K562 (cell line): ENCODE measurements at regions not wholly inside any gene's neighbourhood (a gene's known extent, or its start where the extent isn't known, plus 50 kb on each side); places are given as distances from the start of the nearest gene placed in this dataset.

Source experiments
- ATAC-seq: fragments of 200-7000 bp; cut with Tn5 transposase; 3 replicates; pipeline ENCODE4 v1.9.1; 2020; ENCODE audit warnings: moderate library complexity
- BruUV-seq: library from RNA; stranded (reverse); fragments of 400-500 nt; replicated peaks from 2 replicates; lab custom pipeline; 2021; lab: Mats Ljungman, UMichigan
- CTCF ChIA-PET: fragments of 300-600 bp; formaldehyde crosslinking; extraction: SDS; loops from one replicate; lab custom pipeline; 2021; ENCODE audit warnings: low intra/inter-chr PET ratio; lab: Yijun Ruan, JAX
- POLR2A ChIA-PET: fragments of 300-600, 350-650 bp; sonication (Branson Sonifier 250); formaldehyde crosslinking; extraction: SDS; loops from one replicate; lab custom pipeline; 2021; ENCODE audit warnings: antibody characterized with exemption, inconsistent platforms; lab: Yijun Ruan, JAX
- DNase-seq, 4 experiments: peaks; one replicate each; pipeline versions ENCODE4 v3.0.0 to v3.0.0-alpha.2; 2011 to 2018; ENCODE audit warnings: low spot score in 3 of 4, mixed read lengths in 3 of 4; ENCODE audit errors: extremely low read depth in 1 of 4
- FAIRE-seq: peaks from 2 replicates; lab custom pipeline; 2011; peaks lifted over from hg19 to GRCh38; lab: Jason Lieb, UNC
- H2AFZ ChIP-seq: 2 replicates; pipeline ENCODE4 v1.6.0; 2011; ENCODE audit warnings: low read depth, low read length, control low read depth, inconsistent platforms
- H3K27ac ChIP-seq: fragments of 200-600 bp; 3 replicates; pipeline ENCODE4 v1.8.0; 2011; ENCODE audit warnings: low read depth, mild to moderate bottlenecking, control low read depth, inconsistent platforms, low read length, moderate library complexity, mixed read lengths; ENCODE audit errors: extremely low read depth
- H3K27me3 ChIP-seq, 2 experiments: fragments of 300-600 bp in 1 of 2; 2 replicates in 1 of 2; 3 replicates in 1 of 2; pipeline versions ENCODE4 v1.6.0 to v1.8.0; 2011; ENCODE audit warnings: inconsistent platforms in 2 of 2, low read length in 2 of 2, mild to moderate bottlenecking in 1 of 2, mixed read lengths in 1 of 2, moderate library complexity in 1 of 2; ENCODE audit not compliant: control insufficient read depth in 2 of 2, insufficient read depth in 2 of 2
- H3K36me3 ChIP-seq: fragments of 300-600 bp; 3 replicates; pipeline ENCODE4 v1.8.0; 2011; ENCODE audit warnings: mild to moderate bottlenecking, low read length, inconsistent platforms; ENCODE audit not compliant: control insufficient read depth, insufficient read depth
- H3K4me1 ChIP-seq, 2 experiments: fragments of 200-600 bp in 1 of 2; replicated peaks in 1 of 2; 2 replicates in 1 of 2; 3 replicates in 1 of 2; pipeline versions ENCODE4 v1.5.1 to v1.8.0; 2011; ENCODE audit warnings: inconsistent platforms in 2 of 2, low read length in 2 of 2, mild to moderate bottlenecking in 1 of 2, mixed read lengths in 1 of 2, moderate library complexity in 1 of 2; ENCODE audit not compliant: control insufficient read depth in 2 of 2, insufficient read depth in 2 of 2
- H3K4me2 ChIP-seq: 2 replicates; pipeline ENCODE4 v1.6.1; 2011; ENCODE audit warnings: low read length, control low read depth, inconsistent platforms, mixed read lengths; ENCODE audit not compliant: insufficient read depth
- H3K4me3 ChIP-seq: fragments of 200-600 bp; sonication (generic), shearing (Covaris generic); 2 replicates; pipeline ENCODE4 v1.5.1; 2016; ENCODE audit warnings: control low read depth, inconsistent platforms
- H3K79me2 ChIP-seq: fragments of 200-600 bp; 3 replicates; pipeline ENCODE4 v1.8.0; 2011; ENCODE audit warnings: low read length, inconsistent platforms; ENCODE audit not compliant: control insufficient read depth, insufficient read depth
- H3K9ac ChIP-seq, 2 experiments: 2 replicates each; pipeline versions ENCODE4 v1.6.0 to v1.6.1; 2011; ENCODE audit warnings: low read depth in 2 of 2, low read length in 2 of 2, control low read depth in 1 of 2, inconsistent platforms in 1 of 2, mild to moderate bottlenecking in 1 of 2, mixed read lengths in 1 of 2; ENCODE audit not compliant: insufficient read depth in 1 of 2
- H3K9me1 ChIP-seq: one replicate; pipeline ENCODE4 v1.6.0; 2011; ENCODE audit warnings: inconsistent platforms, mild to moderate bottlenecking, low read length, moderate library complexity; ENCODE audit not compliant: control insufficient read depth, insufficient read depth
- H3K9me3 ChIP-seq: replicated peaks from 2 replicates; pipeline ENCODE4 v1.5.1; 2011; ENCODE audit warnings: low read depth, low read length, inconsistent platforms; ENCODE audit not compliant: control insufficient read depth, insufficient read depth
- H4K20me1 ChIP-seq: replicated peaks from 2 replicates; pipeline ENCODE4 v1.6.1; 2011; ENCODE audit warnings: low read length, inconsistent platforms, mixed read lengths; ENCODE audit not compliant: control insufficient read depth, insufficient read depth
- ADNP ChIP-seq: fragments of 200-800 bp; sonication (Bioruptor generic); IDR thresholded peaks from 2 replicates; pipeline ENCODE4 v1.6.1; 2016; ENCODE audit warnings: missing genetic modification characterization, missing compliant biosample characterization
- FOXA3 ChIP-seq, 2 experiments: fragments of 450-650 bp in 1 of 2; sonication (generic) in 1 of 2; formaldehyde crosslinking; IDR thresholded peaks in 1 of 2; conservative IDR thresholded peaks in 1 of 2; 2 replicates each; pipeline versions ENCODE4 v1.4.0 to v1.8.0; 2020 to 2022; ENCODE audit warnings: mild to moderate bottlenecking in 2 of 2, missing genetic modification reagents in 1 of 2
- GTF2A2 ChIP-seq: IDR thresholded peaks from 2 replicates; pipeline ENCODE4 v1.6.1; 2016; ENCODE audit warnings: mild to moderate bottlenecking, missing genetic modification characterization, missing compliant biosample characterization
- HDAC8 ChIP-seq: fragments of 450-650 bp; IDR thresholded peaks from 2 replicates; pipeline ENCODE4 v1.6.1; 2016; ENCODE audit warnings: mild to moderate bottlenecking, missing genetic modification characterization, moderate library complexity, missing compliant biosample characterization
- MYC ChIP-seq, 2 experiments: fragments of 250-450 bp in 1 of 2; sonication (Bioruptor Pico) in 1 of 2; IDR thresholded peaks; 2 replicates each; pipeline versions ENCODE4 v1.5.1 to v1.6.1; 2012 to 2021; ENCODE audit warnings: low read depth in 2 of 2, borderline replicate concordance in 1 of 2, improper control_type of control experiment in 1 of 2, low read length in 1 of 2, mild to moderate bottlenecking in 1 of 2, moderate library complexity in 1 of 2
- U2AF2 ChIP-seq: fragments of 200-400 bp; formaldehyde crosslinking; optimal IDR thresholded peaks from 2 replicates; pipeline ENCODE3; 2017; ENCODE audit warnings: low read depth, mild to moderate bottlenecking, low read length
- ZNF75A ChIP-seq: fragments of 450-650 bp; formaldehyde crosslinking; IDR thresholded peaks from 2 replicates; pipeline ENCODE4 v1.4.0; 2020; ENCODE audit warnings: mild to moderate bottlenecking
- WGBS: fragments of 100-300 bp; shearing (Covaris generic); methylation state at CpG from one replicate; pipeline ENCODE4 v1.1.6; 2016; ENCODE audit warnings: low coverage, mixed read lengths; ENCODE audit not compliant: insufficient coverage; ENCODE audit errors: missing lambda C conversion rate; 5-methylcytosine and 5-hydroxymethylcytosine counted together
- in situ Hi-C: fragments of 300-500 bp; cut with MboI; formaldehyde crosslinking; loops from 4 replicates; pipeline ENCODE4 v1.15.0; 2018; ENCODE audit warnings: inconsistent platforms, mixed read lengths
- intact Hi-C: fragments of 100-400 bp; cut with micrococcal nuclease; formaldehyde crosslinking; loops from 2 replicates; pipeline ENCODE4 v1.14.2; 2022
- TF ChIP-seq, protein P1 (sequence below): fragments of 250-450 bp; sonication (Bioruptor Pico); IDR thresholded peaks from 2 replicates; pipeline ENCODE4 v1.5.0; 2021; ENCODE audit warnings: mild to moderate bottlenecking, moderate library complexity

DNA sequence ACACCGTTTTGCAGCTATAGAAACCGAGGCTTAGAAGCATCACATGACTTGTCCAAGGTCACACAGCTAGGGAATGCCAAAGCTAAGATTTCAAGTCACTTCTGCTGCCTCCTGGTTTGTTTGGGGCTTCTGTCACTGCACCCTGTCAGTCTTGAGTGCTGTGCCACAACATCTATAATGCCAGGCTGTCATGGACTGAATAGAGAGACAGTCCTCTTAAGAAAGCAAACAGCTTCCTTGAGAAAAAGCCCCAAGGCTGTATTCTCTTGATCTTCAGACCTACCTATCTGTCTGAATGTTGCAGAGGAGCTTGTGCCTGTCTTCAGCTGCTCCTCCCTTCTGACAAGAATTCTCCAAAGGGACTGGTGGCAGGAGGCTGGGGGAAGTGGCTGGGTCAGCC is 81.6 kb downstream of the OLFM4 start:
- no peaks in the 10 kb centered on the region for H3K4me1 ChIP-seq
- no peak overlapping the region for H3K4me2 ChIP-seq
- H3K36me3 ChIP-seq: no peaks in the 10 kb centered on the region
- H3K27ac ChIP-seq: no peak overlapping the region
- H3K79me2 ChIP-seq: no peaks in the 10 kb centered on the region
- ChIA-PET CTCF (no interaction called here), POLR2A (no interaction called here)
- ATAC-seq: no peak
- TF ChIP-seq ADNP (tag): no peak
- TF ChIP-seq ZNF75A: no peak
- no peak for TF ChIP-seq HDAC8 (tag)
- TF ChIP-seq MYC (IDR thresholded peaks at IDR 0.05; ENCODE audit: low read depth, low read length): no peak
- no peak for TF ChIP-seq MYC (CRISPR knock-in tag; IDR thresholded peaks at IDR 0.05; ENCODE audit: borderline replicate concordance, low read depth)
- no peak for TF ChIP-seq U2AF2
- no peak for TF ChIP-seq FOXA3 (CRISPR knock-in tag; conservative IDR thresholded peaks at IDR 0.05 in 1 of 2, IDR thresholded peaks at IDR 0.05 in 1 of 2)
- TF ChIP-seq, all 486 proteins: peak for 0
- Histone ChIP-seq H4K20me1 (no peaks in the 10 kb centered on the region), H3K4me3 (no peak overlapping the region), H3K27me3 (no peaks in the 10 kb centered on the region), H2AFZ (no peak overlapping the region), H3K9ac (no peak overlapping the region), H3K9me3 (no peaks in the 10 kb centered on the region), H3K9me1 (no peaks in the 10 kb centered on the region)
- intact Hi-C loops: no loop called here
- WGBS: 0% methylated on average over 2 of the region's 2 CpGs
- no peak for FAIRE-seq
- in situ Hi-C loops: no loop called here
- DNase-seq: no peak
- BruUV-seq: no TSS peak

DNA sequence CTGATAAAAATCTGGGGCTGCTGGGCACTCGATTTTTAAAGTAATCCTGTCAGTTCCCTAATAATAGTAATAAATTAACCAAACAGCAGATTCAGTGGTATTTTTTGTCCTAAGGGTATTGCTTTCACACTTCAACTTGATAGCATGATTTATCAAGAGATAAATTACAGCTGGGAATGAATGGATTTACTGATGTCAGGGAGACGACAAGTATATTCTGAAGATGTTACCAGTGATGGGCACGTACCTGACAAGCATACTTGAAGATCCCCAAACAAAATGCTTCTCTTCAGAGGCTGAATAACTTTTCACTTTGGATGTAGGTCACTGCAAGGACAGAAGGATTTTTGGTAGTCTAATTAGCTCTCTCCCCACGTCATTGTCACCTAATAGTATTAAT is 82.0 kb downstream of the OLFM4 start:
- H3K79me2 ChIP-seq: no peaks in the 10 kb centered on the region
- BruUV-seq: no TSS peak
- no peak overlapping the region for H3K4me3 ChIP-seq
- CTCF ChIA-PET: no interaction called here
- no peaks in the 10 kb centered on the region for H3K27me3 ChIP-seq
- WGBS: 0% methylated on average over 4 of the region's 4 CpGs
- no peaks in the 10 kb centered on the region for H3K4me1 ChIP-seq
- no peak for ATAC-seq
- no peak overlapping the region for H3K4me2 ChIP-seq
- H3K36me3 ChIP-seq: no peaks in the 10 kb centered on the region
- FAIRE-seq: no peak
- POLR2A ChIA-PET: no interaction called here
- intact Hi-C loops: no loop called here
- in situ Hi-C loops: no loop called here
- no peaks in the 10 kb centered on the region for H3K9me3 ChIP-seq
- no peak overlapping the region for H3K9ac ChIP-seq
- no peak for DNase-seq
- H3K9me1 ChIP-seq: no peaks in the 10 kb centered on the region
- no peak overlapping the region for H3K27ac ChIP-seq
- TF ChIP-seq GTF2A2 (tag): no peak
- TF ChIP-seq, protein P1, sequence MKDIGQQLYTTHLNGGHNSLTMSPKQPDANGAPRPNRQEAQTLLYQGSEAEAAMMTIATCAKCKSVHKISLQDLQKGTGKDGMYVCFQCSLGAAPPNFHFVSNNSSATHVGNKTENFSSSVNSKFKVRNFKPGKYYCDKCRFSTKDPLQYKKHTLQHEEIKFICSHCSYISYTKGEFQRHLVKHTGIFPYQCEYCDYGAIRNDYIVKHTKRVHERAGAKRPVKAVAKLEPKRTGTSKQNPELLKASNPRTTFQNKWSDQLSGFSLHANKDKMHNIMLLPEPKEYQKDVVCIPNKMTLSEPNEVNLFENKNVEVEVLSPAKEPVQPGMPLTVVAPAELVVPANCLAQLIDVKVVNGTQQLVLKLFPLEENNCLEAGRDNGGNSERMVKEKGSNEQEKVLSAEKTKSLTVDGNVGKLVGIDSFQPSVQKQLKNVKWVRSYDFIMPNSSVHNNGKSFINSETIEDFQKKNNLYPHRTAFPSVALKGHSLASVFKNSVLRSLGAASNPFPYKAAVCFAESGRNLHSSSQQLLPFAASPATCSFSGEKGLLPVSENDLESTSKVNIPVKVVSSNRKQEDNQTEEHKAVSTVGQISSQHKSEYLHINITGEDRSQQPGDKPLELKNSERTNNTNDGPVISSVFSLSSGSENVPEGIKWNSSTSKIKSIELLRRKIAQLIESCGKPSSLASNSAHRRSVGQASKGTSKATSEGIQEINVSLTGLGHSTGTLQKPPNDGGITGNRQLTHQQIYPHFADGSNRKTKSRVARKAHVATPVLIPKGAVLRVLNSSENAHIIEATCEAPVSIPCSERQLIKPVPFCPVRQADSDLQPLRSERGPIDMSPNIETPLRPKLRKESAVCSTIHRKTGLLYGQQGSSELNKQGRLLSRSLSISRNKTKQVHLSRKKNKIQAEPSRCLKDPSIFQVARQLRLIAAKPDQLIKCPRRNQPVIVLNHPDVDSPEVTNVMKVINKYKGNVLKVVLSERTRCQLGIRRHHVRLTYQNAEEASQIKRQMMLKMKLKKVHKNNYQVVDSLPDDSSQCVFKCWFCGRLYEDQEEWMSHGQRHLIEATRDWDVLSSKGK (CRISPR knock-in tag): no peak
- TF ChIP-seq, all 486 proteins: peak for 0
- Histone ChIP-seq H2AFZ (no peak overlapping the region), H4K20me1 (no peaks in the 10 kb centered on the region)
